CD1c-positive myeloid dendritic cell (primary cell): ENCODE measurements at regions not wholly inside any gene's neighbourhood (a gene's known extent, or its start where the extent isn't known, plus 50 kb on each side); places are given as distances from the start of the nearest gene placed in this dataset.

Source experiments
- DNase-seq: peaks from one replicate; pipeline ENCODE4 v3.0.0-alpha.2; 2016; ENCODE audit errors: extremely low spot score

DNA sequence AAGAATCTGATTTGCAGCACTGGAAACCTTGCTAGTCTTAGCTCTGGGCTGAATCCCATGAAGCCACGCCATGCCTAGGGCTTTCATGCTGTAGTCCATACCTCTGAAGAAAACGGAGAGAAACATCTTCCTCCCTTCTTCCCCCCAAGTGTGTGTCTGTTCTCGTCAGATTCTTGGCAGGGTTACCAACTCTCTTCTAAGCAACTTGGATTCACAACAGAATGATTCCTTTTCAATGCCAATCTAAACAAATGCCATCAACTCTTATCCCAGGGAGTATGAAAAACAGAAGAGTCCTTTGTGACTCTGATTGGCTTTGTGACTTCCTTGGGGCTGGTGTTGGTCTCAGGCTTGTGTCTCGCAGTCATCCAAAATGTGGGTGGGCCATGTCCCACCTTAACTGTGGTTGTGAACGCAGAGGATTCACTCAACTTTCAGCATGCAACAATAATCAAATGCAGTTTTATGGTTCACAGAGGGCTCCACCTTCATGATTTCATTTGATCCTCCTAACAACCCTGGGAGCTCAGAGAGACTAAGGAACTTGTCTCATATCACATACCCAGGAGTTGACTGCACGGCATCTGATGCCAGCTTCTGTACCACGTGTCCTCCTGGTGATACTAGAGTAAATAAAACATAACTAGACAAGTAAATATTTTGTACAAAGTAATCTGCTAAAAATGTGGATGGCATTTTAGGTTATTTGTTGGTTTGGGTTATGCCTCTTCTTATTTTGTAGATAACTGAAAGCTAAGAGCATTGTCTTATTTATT lies 186.0 kb upstream of the TNP1 start:
- no peak for DNase-seq

DNA sequence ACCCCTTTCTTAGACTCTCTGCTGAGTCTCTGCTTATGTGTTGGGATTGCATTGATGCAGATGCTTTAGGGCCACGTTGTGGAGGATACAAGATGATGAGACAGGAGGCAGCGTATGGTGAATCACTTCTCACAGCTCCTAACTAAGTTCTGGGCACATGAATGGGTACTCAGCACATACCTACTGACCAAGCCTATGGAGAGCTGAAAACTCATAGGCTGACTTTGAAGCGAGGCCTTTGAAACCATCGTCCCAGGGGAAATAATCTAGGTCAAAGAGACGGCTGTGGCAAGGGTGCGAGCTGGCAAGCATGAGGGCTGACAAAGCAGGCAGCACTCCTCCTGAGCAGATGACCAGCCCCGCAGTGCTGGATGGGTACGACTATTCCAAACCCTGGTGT lies 180.2 kb upstream of the TNP1 start:
- no peak for DNase-seq

DNA sequence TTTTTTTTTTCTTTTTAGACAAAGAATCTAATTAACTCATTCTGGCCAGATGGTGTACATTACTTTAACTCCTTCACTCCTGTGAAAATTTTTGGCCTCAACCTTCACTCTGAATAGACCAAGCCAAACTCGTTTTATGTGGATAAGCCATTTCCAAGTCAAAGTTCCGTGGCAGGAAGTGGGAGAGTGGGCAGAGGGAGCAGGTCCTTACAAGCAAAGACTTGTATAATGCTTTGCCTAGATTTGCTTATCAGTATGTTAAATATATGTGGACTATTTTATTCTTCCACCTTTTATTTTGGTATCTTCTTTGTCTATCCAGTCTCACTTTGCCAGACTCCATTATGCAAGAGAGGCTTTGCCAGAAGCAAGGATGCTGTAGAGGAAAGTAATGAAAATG lies 178.1 kb upstream of the TNP1 start:
- no peak for DNase-seq

DNA sequence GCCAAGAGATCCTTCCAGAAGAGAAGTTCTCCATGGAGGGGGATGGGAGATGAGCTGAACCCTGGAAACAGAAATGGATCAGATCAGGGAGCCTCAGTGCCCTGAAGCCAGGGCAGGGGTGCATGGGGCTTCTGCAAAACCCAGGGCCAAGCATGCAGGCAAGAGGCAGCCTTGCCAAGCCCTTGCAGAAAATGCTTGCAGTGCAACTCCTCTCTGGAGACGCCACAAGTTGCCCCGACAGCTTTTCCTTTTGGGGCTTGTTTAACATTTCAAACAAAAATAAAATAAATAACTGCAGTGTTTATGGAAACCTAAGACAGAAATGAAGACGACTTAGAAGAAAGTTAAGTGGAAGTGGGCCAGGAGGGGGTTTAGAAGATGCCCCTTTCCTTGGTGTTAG lies 177.5 kb upstream of the TNP1 start:
- no peak for DNase-seq

DNA sequence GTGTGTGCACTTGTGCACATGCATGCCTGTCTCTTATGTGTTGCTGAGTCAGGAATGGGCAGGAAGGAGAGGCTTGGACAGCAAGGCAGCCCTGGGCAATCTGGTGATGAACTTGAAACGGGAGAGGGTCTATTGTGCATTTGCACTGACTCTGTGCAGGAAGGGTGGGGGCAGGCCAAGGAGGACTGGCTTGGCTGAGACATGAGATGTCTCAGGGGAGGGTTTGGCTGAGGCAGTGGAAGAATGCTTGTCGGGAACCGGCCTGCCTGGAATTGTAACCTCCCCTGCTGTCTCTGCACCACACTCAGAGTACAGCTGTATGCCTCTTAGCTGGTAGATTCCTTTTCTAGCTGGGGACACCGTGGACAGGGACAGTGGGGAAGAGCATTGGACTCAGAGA lies 176.1 kb upstream of the TNP1 start:
- DNase-seq, result no peak

DNA sequence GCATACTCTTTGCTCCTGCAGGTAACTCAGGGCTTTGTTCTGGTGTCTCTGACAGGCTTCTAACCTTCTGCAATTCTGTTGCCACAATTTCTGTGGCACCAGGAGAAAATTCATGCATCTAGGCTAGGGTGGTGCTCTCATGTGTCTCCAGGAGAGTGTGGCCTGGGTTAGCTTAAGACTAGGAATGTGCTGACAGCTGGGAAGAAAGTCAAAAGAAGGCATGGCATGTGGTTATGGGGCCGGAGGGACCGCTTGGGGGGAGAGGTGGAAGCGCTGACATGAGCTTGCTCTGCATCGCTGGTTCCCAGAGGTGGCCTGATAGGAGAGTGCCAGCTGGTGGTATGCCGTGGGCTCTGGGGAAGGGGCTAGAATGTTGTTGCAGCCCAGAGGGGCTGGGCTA lies 173.3 kb upstream of the TNP1 start:
- no peak for DNase-seq

DNA sequence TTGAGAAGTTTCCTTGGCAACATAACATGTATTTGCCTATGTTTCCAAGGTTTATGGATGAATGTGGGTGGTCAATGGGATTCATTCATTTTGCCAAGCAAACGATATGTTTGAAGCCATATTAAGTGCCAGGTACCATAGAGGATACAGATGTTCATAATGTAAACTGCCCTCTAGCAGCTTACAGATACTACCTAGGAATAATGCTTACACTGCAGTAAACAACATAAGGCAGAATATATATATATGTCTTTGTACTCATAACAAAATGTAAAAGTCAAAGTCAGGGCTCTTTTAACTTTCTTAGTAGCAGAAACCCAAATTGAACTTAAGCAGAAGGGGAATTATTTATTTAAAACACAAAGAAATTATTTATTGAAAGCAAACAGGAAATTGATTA lies 171.6 kb upstream of the TNP1 start:
- no peak for DNase-seq

DNA sequence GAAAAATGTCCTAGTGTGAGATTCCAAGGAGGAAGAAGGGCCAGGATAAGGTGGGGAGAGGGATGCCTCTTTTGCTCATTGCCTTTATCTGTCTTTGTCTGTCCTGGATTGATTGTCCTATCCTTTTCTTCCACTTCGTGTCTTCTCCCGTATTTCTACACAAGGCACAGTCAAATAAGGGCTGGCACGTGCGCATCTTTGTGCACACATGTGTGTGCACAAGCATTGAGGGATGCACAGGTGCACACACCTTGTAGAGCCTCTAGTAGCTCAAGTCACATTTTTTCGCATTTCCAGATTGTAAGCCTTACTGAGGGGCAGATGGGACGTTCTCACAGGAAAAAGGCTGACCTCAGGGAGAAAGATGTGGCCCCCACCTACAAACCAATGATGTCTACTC lies 170.2 kb upstream of the TNP1 start:
- no peak for DNase-seq

DNA sequence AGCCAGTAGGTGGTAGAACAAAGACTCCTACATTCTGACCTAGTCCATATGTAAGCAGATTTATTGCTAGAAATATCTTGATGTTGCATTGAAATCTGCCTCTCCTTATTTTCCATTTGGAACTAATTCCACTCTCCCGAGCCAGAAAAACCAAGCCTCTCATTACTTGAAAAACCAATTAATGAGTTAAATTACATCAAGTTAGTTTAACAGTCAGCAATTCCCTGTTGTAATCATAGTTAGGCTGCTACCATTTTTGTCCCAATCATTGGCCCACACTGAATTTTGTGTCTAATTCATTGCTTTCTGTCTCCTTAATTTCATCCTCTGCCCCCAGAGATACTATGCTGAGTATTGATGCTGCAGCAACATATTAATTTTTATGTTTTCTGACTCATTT lies 168.3 kb upstream of the TNP1 start:
- no peak for DNase-seq

DNA sequence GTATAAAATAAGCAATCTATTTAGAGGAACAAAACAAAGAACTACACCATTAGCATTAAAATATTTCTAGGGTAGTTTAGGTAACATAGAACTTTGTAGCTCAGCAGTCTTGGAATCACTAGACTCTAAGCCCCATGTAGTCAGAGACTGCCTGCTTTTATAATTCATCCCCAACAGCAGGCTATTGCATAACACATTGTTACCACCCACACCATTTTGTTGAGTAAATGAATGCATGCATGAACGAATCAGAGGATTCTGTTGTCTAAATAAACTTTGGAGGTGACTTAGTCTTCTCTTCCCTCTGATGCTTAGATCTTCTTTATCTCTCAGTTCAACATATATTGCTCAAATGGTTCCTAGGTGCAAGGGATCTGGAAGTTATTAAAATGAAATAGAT lies 167.6 kb upstream of the TNP1 start:
- DNase-seq, result no peak

DNA sequence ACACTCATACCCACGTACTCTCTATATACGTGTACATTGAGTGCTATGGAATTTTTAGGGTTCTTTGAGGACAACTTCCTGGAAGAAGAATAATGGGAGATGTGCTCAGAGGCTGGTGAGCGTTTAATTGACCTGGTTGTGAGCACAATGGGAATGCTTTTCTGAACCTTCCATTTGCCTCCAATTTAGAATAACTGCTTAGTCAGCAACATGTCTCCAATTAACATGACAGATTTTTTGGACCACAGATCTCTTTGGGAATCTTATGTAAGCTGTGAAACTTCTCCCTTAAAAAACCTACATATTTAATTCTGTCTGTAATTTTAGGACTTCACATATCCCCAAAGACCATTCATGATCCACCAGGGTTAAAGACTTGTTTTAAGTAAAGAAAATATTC lies 166.7 kb upstream of the TNP1 start:
- no peak for DNase-seq

DNA sequence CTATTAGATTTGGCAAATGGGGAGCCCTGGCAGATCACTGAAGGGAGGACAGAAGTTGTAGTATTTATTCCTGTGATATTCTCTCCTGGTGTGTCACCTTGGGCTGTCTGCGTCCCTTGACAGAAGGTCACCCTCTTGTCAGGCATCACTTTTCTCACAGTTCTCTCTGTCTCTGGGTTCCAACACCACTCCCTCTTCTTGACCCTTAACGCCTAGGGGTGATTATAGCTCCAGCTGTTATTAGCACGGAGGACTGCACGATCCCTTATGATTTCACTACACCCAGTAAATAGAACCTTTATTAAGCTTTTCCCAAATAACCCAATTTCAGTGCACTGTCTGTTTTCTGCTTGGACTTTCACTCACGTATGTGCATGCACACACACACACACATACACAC lies 166.3 kb upstream of the TNP1 start:
- DNase-seq, result no peak

DNA sequence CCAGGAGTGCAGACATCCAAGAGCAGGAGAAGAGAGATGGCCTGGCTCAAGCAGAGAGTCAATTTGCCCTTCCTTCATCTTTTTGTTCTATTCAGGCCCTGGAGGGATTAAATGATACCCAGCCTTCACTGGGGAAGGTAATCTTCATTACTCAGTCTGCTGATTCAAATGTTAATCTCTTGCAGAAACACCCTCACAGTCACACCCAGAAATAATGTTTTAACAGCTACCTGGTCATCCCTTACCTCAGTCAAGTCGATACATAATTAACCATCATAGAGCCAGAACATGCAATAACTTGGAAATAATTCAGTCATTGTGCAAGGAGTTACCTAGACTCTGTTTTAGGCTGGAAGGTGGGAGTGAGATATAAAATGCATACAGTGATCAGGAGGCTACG lies 163.7 kb upstream of the TNP1 start:
- no peak for DNase-seq

DNA sequence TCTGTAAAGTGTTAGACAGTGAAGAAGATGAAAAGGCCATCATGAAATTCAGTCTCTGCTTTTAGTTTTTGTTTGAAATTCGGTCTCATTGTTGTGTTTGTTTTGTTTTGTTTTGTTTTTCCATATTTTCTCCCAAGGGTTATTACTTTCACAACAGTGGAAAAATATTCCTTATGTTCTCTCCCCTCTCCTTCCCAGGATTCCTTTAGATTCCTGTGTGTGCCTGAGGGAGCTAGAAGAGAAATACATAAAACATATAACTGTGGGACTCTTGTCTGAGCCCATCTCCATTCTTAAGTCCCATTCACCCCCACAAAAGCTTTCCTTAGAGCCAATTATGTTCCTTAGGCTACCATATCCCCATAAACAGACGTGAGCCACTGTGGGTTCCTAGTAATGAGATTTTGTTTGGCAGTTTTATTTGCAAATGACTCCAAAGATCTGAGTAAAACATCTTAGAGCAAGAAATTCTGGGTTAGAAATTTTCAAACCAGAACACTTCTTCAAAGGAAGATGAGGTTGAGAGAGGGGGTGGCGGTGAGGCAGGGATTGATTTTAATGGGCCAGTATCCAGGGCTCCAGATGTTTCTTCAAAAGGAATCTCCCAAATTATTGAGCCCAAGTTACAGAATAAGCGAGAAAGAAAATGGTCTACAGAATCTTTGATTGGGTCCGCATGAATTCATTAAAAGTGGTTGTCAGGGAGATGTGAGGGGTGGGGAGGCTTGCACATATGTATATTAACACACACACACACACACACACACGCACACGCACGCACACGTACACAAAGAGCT lies 157.8 kb upstream of the TNP1 start:
- DNase-seq, result no peak

DNA sequence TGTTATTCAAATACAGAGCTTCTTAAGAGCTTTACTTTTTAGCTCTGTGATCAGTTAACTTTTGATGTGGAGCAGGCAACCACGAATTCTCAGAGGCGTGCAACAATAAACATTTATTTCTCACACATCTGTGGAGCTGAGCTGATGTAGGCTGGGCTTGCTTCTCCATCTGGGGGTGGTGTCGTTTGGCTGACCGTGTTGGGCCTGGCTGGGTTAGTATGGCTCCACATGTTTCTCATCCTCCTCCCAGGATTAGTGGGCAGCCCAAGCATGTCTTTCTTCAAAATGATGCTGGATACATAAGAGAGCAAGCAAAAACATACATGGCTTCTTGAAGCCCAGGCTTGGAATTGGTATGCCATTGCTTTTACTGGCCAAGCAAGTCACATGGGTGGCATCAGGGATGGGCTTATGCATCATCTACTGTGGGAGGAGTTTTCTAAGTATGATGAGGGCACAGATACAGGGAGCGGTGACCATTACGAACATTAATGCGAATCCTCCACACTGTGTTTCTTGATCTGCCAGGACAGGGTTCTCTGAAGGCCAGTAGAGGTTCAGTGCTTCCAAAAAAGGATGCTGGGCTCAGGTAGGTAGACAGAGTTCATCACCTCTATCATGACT lies 157.0 kb upstream of the TNP1 start:
- no peak for DNase-seq

DNA sequence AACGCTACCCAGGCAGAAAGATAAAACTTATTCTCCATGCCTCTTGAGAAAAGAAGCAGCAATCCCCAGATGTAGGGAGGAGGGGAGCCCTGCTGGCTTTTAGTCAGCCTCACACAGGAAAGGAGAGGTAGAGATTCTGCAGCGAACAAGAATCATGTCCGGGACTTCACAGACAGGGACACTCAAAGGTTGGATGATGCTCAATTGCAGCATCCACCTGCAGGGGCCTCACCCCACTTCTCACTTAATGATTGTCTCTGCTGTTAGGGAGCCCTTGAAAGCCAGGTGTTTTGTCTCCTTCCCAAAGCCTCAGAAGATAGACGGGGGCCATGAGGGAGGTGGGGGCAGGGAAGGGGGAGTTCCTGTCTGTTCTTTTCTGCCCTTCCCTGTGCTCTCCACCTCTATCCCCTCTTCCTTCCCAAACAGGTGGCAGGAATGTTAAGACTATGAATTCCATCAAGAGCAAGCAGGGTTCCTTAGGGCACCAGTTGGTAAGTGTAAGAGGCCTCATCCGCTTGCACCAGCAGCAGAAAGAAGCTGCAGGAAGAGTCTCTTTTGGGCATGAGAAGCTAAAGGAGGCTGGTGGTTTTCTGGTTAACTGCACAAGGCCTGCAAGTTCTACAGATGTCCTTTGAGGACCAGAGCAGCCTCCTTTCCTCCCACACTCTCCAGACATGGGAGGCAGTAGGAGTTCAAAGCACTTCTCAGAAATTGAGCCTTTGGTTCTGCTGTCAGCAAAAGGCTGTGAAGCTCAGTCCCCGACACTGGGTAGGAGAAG lies 154.7 kb upstream of the TNP1 start:
- no peak for DNase-seq

DNA sequence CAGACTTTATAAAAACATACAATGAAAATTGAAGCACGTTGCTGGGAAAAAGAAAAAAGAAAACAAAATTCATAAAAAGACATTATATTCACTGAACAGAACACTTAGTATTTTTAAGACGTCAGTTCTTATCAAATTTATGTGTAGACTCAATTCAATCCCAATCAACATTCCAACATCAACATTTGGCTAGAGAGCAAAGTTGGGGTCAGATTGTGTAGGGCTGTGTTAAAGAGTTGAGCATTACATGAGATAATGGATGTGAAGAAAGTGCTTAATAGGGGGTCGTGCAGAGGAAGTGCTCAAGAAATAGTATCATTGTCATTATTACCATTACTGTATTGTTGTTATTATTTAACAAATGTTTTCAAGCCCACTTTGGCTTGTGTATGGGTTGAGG lies 154.1 kb upstream of the TNP1 start:
- no peak for DNase-seq

DNA sequence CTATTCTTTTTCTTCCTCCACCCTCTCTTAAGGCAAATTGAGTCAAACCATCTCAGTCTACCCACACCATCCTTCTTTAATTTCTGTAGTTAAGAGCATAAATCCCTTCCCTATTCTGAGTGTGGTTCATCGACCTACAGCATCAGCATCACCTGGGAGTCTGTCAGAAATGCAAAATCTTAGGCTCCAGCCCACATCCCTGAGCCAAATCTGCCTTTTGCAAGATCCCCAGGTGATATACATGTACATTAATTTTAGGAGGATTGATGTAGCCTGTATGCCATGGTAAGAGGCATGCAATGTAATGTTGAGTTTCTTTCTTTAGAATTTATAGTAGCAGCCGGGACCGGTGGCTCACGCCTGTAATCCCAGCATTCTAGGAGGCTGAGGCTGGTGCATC lies 151.7 kb upstream of the TNP1 start:
- no peak for DNase-seq

DNA sequence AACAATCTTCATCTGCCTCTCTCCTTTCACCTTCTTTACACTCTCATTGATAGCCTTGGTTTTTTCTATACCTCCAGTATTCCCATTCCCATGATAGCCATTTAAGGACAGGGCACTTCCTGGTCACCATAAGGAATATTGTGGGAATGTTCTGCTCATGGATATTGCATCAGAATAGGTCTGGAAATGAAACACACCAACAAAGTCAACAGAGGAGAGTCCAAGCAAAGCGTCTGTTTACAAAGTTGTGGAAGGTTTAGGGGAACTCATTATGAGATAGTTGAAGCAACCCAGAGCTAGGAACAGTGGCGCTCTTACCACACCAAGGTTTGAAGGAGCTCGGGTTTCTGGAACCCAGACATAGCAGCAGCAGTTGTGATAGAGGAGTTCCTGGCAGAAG lies 150.3 kb upstream of the TNP1 start:
- no peak for DNase-seq

DNA sequence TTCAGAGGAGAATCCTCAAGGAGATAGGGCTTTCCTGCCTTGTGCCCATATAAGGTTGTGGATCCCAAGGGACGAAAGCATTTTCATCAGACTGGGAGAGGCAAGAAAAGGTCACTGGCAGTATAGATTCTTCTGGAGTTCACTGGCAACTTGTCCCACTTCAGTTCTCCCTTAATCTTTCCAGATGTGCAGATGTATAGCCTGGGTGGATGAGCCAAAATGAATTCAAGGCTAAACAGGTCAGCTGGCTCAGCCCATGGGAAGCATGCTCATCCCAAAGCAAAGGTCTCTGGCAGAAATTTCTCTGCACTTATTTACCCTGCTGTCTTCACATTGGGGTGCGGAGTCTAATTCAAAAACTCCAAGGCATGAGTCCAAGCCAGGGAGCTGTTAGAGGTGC lies 148.9 kb upstream of the TNP1 start:
- no peak for DNase-seq

DNA sequence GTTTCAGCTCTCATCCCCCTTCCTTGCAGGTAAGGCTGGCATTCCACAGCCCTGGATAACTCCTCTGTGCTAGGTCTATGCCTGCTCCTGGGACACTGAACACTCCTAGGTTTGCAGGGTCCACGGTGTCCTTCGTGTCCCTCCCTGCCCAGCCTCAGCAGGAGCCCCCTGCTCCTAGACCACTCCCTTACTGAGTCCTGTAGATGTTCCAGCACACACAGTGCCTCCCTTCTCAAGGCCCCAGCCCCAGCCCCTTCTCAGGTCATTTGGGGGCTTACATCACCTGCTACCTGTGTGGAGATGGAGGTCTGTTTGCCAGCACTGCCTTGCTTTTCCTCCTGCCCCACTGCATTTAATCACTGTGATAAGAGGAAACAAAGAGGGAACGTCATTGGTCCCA lies 146.4 kb upstream of the TNP1 start:
- DNase-seq, result no peak

DNA sequence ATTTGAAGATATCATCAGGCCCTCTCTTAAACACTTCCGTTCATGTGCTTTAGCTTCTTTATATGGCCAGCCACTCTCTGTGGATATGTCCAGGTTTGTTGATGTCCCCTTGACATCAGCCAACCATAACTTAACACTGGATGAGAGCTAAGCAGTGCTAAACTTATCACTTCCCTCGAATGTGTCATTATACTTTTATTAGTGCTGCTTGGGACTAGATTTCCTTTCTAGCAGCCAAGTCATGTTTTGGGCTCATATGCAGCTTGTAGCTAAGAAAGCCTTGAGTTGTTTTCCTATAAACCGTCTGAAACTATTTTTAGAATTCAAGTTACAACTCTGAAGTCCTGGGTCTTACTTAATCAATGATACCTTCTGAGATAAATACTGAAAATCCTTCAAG lies 144.8 kb upstream of the TNP1 start:
- no peak for DNase-seq
